ENCODE measurements at regions not wholly inside any gene's neighbourhood (a gene's known extent, or its start where the extent isn't known, plus 50 kb on each side); places are given as distances from the start of the nearest gene placed in this dataset.

- no peaks in the 10 kb centered on the region for H3K9me3 Mint-ChIP-seq
- H3K27me3 Mint-ChIP-seq (ENCODE audit: low read depth, poor library complexity), result peaks cover 22% of the 10 kb centered on the region
- H3K4me3 Mint-ChIP-seq, result peak overlapping the region; percentile 86
Measured at GRCh38 chr2:106581328-106581727, 94.2 kb downstream of the CD8B2 start.

GRCh38 chr2:106581755-106582147, 94.6 kb downstream of the CD8B2 start:
- Mint-ChIP-seq H3K27me3 (ENCODE audit: low read depth, poor library complexity) (peaks cover 22% of the 10 kb centered on the region), H3K4me1 (peaks cover 52% of the 10 kb centered on the region), H3K27ac (no peak overlapping the region), H3K36me3 (ENCODE audit: low read depth) (no peaks in the 10 kb centered on the region), H3K4me3 (peak overlapping the region; percentile 86), H3K9me3 (no peaks in the 10 kb centered on the region)
- DNase-seq, result no peak
- TF ChIP-seq CTCF (IDR thresholded peaks at IDR 0.05), result no peak

More at GRCh38 chr2:106581328-106581727, 94.2 kb downstream of the CD8B2 start:
- H3K4me1 Mint-ChIP-seq, result peaks cover 56% of the 10 kb centered on the region
- no peak for TF ChIP-seq CTCF (IDR thresholded peaks at IDR 0.05)
- no peaks in the 10 kb centered on the region for H3K36me3 Mint-ChIP-seq (ENCODE audit: low read depth)
- no peak overlapping the region for H3K27ac Mint-ChIP-seq
- DNase-seq, result no peak

GRCh38 chr2:106582148-106583143, 95.3 kb downstream of the CD8B2 start:
- H3K27ac Mint-ChIP-seq, result peak overlapping the region; percentile 54
- H3K27me3 Mint-ChIP-seq (ENCODE audit: low read depth, poor library complexity), result peaks cover 19% of the 10 kb centered on the region
- DNase-seq, result peak; percentile 77
- no peaks in the 10 kb centered on the region for H3K36me3 Mint-ChIP-seq (ENCODE audit: low read depth)
- peak; percentile 84 for TF ChIP-seq CTCF (IDR thresholded peaks at IDR 0.05)
- no peaks in the 10 kb centered on the region for H3K9me3 Mint-ChIP-seq
- peaks cover 46% of the 10 kb centered on the region for H3K4me1 Mint-ChIP-seq
- peak overlapping the region; percentile 86 for H3K4me3 Mint-ChIP-seq

GRCh38 chr2:106584304-106584954, 97.3 kb downstream of the CD8B2 start:
- Mint-ChIP-seq H3K9me3 (no peaks in the 10 kb centered on the region), H3K27ac (no peak overlapping the region), H3K4me1 (peaks cover 31% of the 10 kb centered on the region), H3K36me3 (ENCODE audit: low read depth) (no peaks in the 10 kb centered on the region), H3K27me3 (ENCODE audit: low read depth, poor library complexity) (peaks cover 17% of the 10 kb centered on the region), H3K4me3 (no peak overlapping the region)
- DNase-seq, result no peak
- TF ChIP-seq CTCF (IDR thresholded peaks at IDR 0.05), result no peak

- Mint-ChIP-seq H3K4me3 (no peak overlapping the region), H3K9me3 (no peaks in the 10 kb centered on the region), H3K27me3 (ENCODE audit: low read depth, poor library complexity) (peaks cover 7% of the 10 kb centered on the region), H3K36me3 (ENCODE audit: low read depth) (no peaks in the 10 kb centered on the region), H3K27ac (no peak overlapping the region), H3K4me1 (no peaks in the 10 kb centered on the region)
- TF ChIP-seq CTCF (IDR thresholded peaks at IDR 0.05), result peak; percentile 47
- DNase-seq, result no peak
Measured at GRCh38 chr2:106596844-106597243, 109.7 kb downstream of the CD8B2 start.

All from nephron progenitor cell (in vitro differentiated cells).